ENCODE measurements at regions not wholly inside any gene's neighbourhood (a gene's known extent, or its start where the extent isn't known, plus 50 kb on each side); places are given as distances from the start of the nearest gene placed in this dataset.

GRCh38 chr7:156046031-156046560 is 233.8 kb upstream of the SHH start:
- TF ChIP-seq CTCF (IDR thresholded peaks at IDR 0.05; ENCODE audit: insufficient read depth, low read length) (no peak), REST (IDR thresholded peaks at IDR 0.05; ENCODE audit: insufficient replicate concordance, low read depth) (no peak), POLR2AphosphoS5 (IDR thresholded peaks at IDR 0.05; ENCODE audit: low read depth) (no peak), GABPA (IDR thresholded peaks at IDR 0.05; ENCODE audit: low read depth) (no peak), SPI1 (IDR thresholded peaks at IDR 0.05; ENCODE audit: borderline replicate concordance, low read depth) (no peak)
- Histone ChIP-seq H3K27ac (replicated peaks) (no peak overlapping the region), H3K27me3 (ENCODE audit: insufficient read depth, poor library complexity, severe bottlenecking) (no peaks in the 10 kb centered on the region), H3K4me3 (replicated peaks; ENCODE audit: insufficient read depth, low read length) (no peak overlapping the region)
- DNase-seq (ENCODE audit: low read depth in 1 of 2, low spot score in 1 of 2): no peak

- no peak for TF ChIP-seq SPI1 (IDR thresholded peaks at IDR 0.05; ENCODE audit: borderline replicate concordance, low read depth)
- no peak for TF ChIP-seq REST (IDR thresholded peaks at IDR 0.05; ENCODE audit: insufficient replicate concordance, low read depth)
- TF ChIP-seq CTCF (IDR thresholded peaks at IDR 0.05; ENCODE audit: insufficient read depth, low read length): no peak
- TF ChIP-seq GABPA (IDR thresholded peaks at IDR 0.05; ENCODE audit: low read depth): no peak
- TF ChIP-seq POLR2AphosphoS5 (IDR thresholded peaks at IDR 0.05; ENCODE audit: low read depth): no peak
- DNase-seq (ENCODE audit: low read depth in 1 of 2, low spot score in 1 of 2): no peak
- no peak overlapping the region for H3K27ac ChIP-seq (replicated peaks)
- no peaks in the 10 kb centered on the region for H3K27me3 ChIP-seq (ENCODE audit: insufficient read depth, poor library complexity, severe bottlenecking)
- H3K4me3 ChIP-seq (replicated peaks; ENCODE audit: insufficient read depth, low read length): no peak overlapping the region
Observed at GRCh38 chr7:156043416-156044178, 231.3 kb upstream of the SHH start.

- no peak for DNase-seq (ENCODE audit: low read depth in 1 of 2, low spot score in 1 of 2)
- H3K27me3 ChIP-seq (ENCODE audit: insufficient read depth, poor library complexity, severe bottlenecking): no peaks in the 10 kb centered on the region
- H3K27ac ChIP-seq (replicated peaks): no peak overlapping the region
Observed at GRCh38 chr7:156041398-156041797, 229.1 kb upstream of the SHH start.

More at GRCh38 chr7:156041398-156041797, 229.1 kb upstream of the SHH start:
- TF ChIP-seq REST (IDR thresholded peaks at IDR 0.05; ENCODE audit: insufficient replicate concordance, low read depth) (no peak), GABPA (IDR thresholded peaks at IDR 0.05; ENCODE audit: low read depth) (no peak), SPI1 (IDR thresholded peaks at IDR 0.05; ENCODE audit: borderline replicate concordance, low read depth) (no peak), POLR2AphosphoS5 (IDR thresholded peaks at IDR 0.05; ENCODE audit: low read depth) (no peak), CTCF (IDR thresholded peaks at IDR 0.05; ENCODE audit: insufficient read depth, low read length) (no peak)
- H3K4me3 ChIP-seq (replicated peaks; ENCODE audit: insufficient read depth, low read length): no peak overlapping the region
